ENCODE measurements at regions not wholly inside any gene's neighbourhood (a gene's known extent, or its start where the extent isn't known, plus 50 kb on each side); places are given as distances from the start of the nearest gene placed in this dataset.

GRCh38 chr20:39268491-39268951 is 306.4 kb downstream of the DHX35 start:
- H3K27me3 Mint-ChIP-seq (ENCODE audit: unreplicated experiment), result no peaks in the 10 kb centered on the region
- no peak overlapping the region for H3K4me3 Mint-ChIP-seq (ENCODE audit: unreplicated experiment)
- DNase-seq, result no peak
- peaks cover 5% of the 10 kb centered on the region for H3K9me3 Mint-ChIP-seq (ENCODE audit: unreplicated experiment)
- no peak for TF ChIP-seq CTCF (IDR thresholded peaks at IDR 0.05; ENCODE audit: partially characterized antibody, unreplicated experiment)
- no peaks in the 10 kb centered on the region for H3K36me3 Mint-ChIP-seq (ENCODE audit: unreplicated experiment)
- no peak overlapping the region for H3K27ac Mint-ChIP-seq (ENCODE audit: unreplicated experiment)
- H3K4me1 Mint-ChIP-seq (ENCODE audit: low read depth, unreplicated experiment), result peaks cover 14% of the 10 kb centered on the region

- Mint-ChIP-seq H3K9me3 (ENCODE audit: unreplicated experiment) (peaks cover 2% of the 10 kb centered on the region), H3K27ac (ENCODE audit: unreplicated experiment) (no peak overlapping the region), H3K27me3 (ENCODE audit: unreplicated experiment) (no peaks in the 10 kb centered on the region), H3K4me3 (ENCODE audit: unreplicated experiment) (no peak overlapping the region), H3K4me1 (ENCODE audit: low read depth, unreplicated experiment) (peaks cover 14% of the 10 kb centered on the region), H3K36me3 (ENCODE audit: unreplicated experiment) (peaks cover 3% of the 10 kb centered on the region)
- no peak for DNase-seq
- no peak for TF ChIP-seq CTCF (IDR thresholded peaks at IDR 0.05; ENCODE audit: partially characterized antibody, unreplicated experiment)
These were observed 304.8 kb downstream of the DHX35 start for GRCh38 chr20:39266989-39267388.

- peak; percentile 79 for DNase-seq
- H3K9me3 Mint-ChIP-seq (ENCODE audit: unreplicated experiment), result peaks cover 4% of the 10 kb centered on the region
- TF ChIP-seq CTCF (IDR thresholded peaks at IDR 0.05; ENCODE audit: partially characterized antibody, unreplicated experiment), result peak; percentile 91
- H3K27me3 Mint-ChIP-seq (ENCODE audit: unreplicated experiment), result no peaks in the 10 kb centered on the region
- H3K4me1 Mint-ChIP-seq (ENCODE audit: low read depth, unreplicated experiment), result peaks cover 9% of the 10 kb centered on the region
- H3K4me3 Mint-ChIP-seq (ENCODE audit: unreplicated experiment), result no peak overlapping the region
- H3K36me3 Mint-ChIP-seq (ENCODE audit: unreplicated experiment), result peaks cover 3% of the 10 kb centered on the region
- H3K27ac Mint-ChIP-seq (ENCODE audit: unreplicated experiment), result no peak overlapping the region
These were observed 302.5 kb downstream of the DHX35 start for GRCh38 chr20:39264506-39265172.

DNA sequence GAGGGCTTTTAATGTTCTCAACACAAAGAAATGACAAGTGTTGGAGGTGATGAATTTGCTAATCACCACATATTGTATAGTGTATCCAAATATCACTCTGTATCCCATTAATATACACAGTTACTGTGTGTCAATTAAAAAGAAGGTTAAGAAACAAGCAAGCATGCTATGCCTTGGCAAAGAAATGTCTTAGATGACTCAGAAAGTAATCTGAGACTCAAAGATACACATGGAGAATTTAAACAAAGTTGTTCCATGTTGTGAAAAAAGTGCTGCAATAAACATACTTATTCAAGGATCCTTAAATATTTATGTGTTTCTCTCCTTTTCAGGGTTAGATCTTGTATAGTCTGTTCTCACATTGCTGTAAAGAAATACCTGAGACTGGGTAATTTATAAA is 300.9 kb downstream of the DHX35 start:
- Mint-ChIP-seq H3K27ac (ENCODE audit: unreplicated experiment) (no peak overlapping the region), H3K4me1 (ENCODE audit: low read depth, unreplicated experiment) (peaks cover 6% of the 10 kb centered on the region), H3K36me3 (ENCODE audit: unreplicated experiment) (peaks cover 3% of the 10 kb centered on the region), H3K9me3 (ENCODE audit: unreplicated experiment) (peaks cover 5% of the 10 kb centered on the region), H3K4me3 (ENCODE audit: unreplicated experiment) (no peak overlapping the region), H3K27me3 (ENCODE audit: unreplicated experiment) (no peaks in the 10 kb centered on the region)
- TF ChIP-seq CTCF (IDR thresholded peaks at IDR 0.05; ENCODE audit: partially characterized antibody, unreplicated experiment), result no peak
- no peak for DNase-seq

- no peak for TF ChIP-seq CTCF (IDR thresholded peaks at IDR 0.05; ENCODE audit: partially characterized antibody, unreplicated experiment)
These were observed 297.7 kb downstream of the DHX35 start for GRCh38 chr20:39259808-39260207.

More at GRCh38 chr20:39259808-39260207, 297.7 kb downstream of the DHX35 start:
- Mint-ChIP-seq H3K27me3 (ENCODE audit: unreplicated experiment) (peaks cover 2% of the 10 kb centered on the region), H3K4me1 (ENCODE audit: low read depth, unreplicated experiment) (peaks cover 3% of the 10 kb centered on the region), H3K9me3 (ENCODE audit: unreplicated experiment) (peaks cover 6% of the 10 kb centered on the region), H3K27ac (ENCODE audit: unreplicated experiment) (no peak overlapping the region), H3K36me3 (ENCODE audit: unreplicated experiment) (peaks cover 3% of the 10 kb centered on the region), H3K4me3 (ENCODE audit: unreplicated experiment) (no peak overlapping the region)
- DNase-seq, result no peak

All from glutamatergic neuron (in vitro differentiated cells).